Esophagus squamous epithelium (tissue), 5 donors: ENCODE measurements at regions not wholly inside any gene's neighbourhood (a gene's known extent, or its start where the extent isn't known, plus 50 kb on each side); places are given as distances from the start of the nearest gene placed in this dataset.

Experiments used
- DNase-seq: peaks from one replicate; lab custom pipeline; 2025; lab: John Stamatoyannopoulos, UW
- H3K27ac ChIP-seq, 4 donors: fragments of 200-600 bp; sonication (generic); one replicate each; pipeline ENCODE4 v1.5.1; 2016 to 2019; ENCODE audit warnings: mild to moderate bottlenecking in 1 of 4
- H3K27me3 ChIP-seq, 4 donors: fragments of 200-600 bp; sonication (generic); 1 replicate in 3 of 4; 2 replicates in 1 of 4; pipeline versions ENCODE4 v1.5.1 to v1.6.0; 2017 to 2021; ENCODE audit warnings: antibody characterized with exemption in 1 of 4
- H3K36me3 ChIP-seq, 3 donors: fragments of 200-600 bp; sonication (generic); one replicate each; pipeline ENCODE4 v1.5.1; 2016 to 2019
- H3K4me1 ChIP-seq, 3 donors: fragments of 200-600 bp; sonication (generic); one replicate each; pipeline ENCODE4 v1.5.1; 2017 to 2019
- H3K4me3 ChIP-seq, 4 donors: fragments of 200-600 bp; sonication (generic); 1 replicate in 3 of 4; 2 replicates in 1 of 4; pipeline ENCODE4 v1.5.1; 2016 to 2019; ENCODE audit warnings: mild to moderate bottlenecking in 2 of 4, moderate library complexity in 1 of 4
- H3K9me3 ChIP-seq, 3 donors: fragments of 200-600 bp; sonication (generic); one replicate each; pipeline ENCODE4 v1.5.1; 2016 to 2019
- POLR2A ChIP-seq, 4 donors: fragments of 450-650 bp; IDR thresholded peaks; one replicate each; pipeline ENCODE4 v1.6.1; 2017; ENCODE audit warnings: antibody characterized with exemption in 4 of 4, mild to moderate bottlenecking in 4 of 4, moderate library complexity in 3 of 4
- WGBS, 2 donors: methylation state at CpG; one replicate each; pipeline ENCODE4 v1.1.5; 2018; 5-methylcytosine and 5-hydroxymethylcytosine counted together
- intact Hi-C: fragments of 100-400 bp; cut with DNase I; formaldehyde crosslinking; loops from one replicate; pipeline ENCODE4 v1.15.0; 2022
- TF ChIP-seq, protein P1 (sequence below), 6 experiments: fragments of 450-650 bp in 4 of 6; fragments of 200-600 bp in 2 of 6; sonication (generic) in 2 of 6; IDR thresholded peaks; one replicate each; pipeline ENCODE4 v1.5.1; 2016 to 2019; ENCODE audit warnings: antibody characterized with exemption in 6 of 6, mild to moderate bottlenecking in 4 of 6, moderate library complexity in 4 of 6
- donor health status: DM: yes; HTN: yes; CAD: no.

GRCh38 chr7:152514771-152515105, 78.9 kb upstream of the KMT2C start:
- intact Hi-C loops, result no loop called here
- no peaks in the 10 kb centered on the region for H3K4me1 ChIP-seq
- DNase-seq, result no peak
- WGBS, 2 donors, result 93 to 100% methylated on average over 1 to 11 of the region's 14 CpGs
- H3K9me3 ChIP-seq, result peaks cover 0 to 10% (median 7%) of the 10 kb centered on the region in 3 donors
- no peaks in the 10 kb centered on the region for H3K36me3 ChIP-seq
- no peak overlapping the region for H3K27ac ChIP-seq
- H3K27me3 ChIP-seq, result no peaks in the 10 kb centered on the region
- no peak overlapping the region for H3K4me3 ChIP-seq
- no peak for TF ChIP-seq POLR2A (IDR thresholded peaks at IDR 0.05)
- TF ChIP-seq, protein P1, sequence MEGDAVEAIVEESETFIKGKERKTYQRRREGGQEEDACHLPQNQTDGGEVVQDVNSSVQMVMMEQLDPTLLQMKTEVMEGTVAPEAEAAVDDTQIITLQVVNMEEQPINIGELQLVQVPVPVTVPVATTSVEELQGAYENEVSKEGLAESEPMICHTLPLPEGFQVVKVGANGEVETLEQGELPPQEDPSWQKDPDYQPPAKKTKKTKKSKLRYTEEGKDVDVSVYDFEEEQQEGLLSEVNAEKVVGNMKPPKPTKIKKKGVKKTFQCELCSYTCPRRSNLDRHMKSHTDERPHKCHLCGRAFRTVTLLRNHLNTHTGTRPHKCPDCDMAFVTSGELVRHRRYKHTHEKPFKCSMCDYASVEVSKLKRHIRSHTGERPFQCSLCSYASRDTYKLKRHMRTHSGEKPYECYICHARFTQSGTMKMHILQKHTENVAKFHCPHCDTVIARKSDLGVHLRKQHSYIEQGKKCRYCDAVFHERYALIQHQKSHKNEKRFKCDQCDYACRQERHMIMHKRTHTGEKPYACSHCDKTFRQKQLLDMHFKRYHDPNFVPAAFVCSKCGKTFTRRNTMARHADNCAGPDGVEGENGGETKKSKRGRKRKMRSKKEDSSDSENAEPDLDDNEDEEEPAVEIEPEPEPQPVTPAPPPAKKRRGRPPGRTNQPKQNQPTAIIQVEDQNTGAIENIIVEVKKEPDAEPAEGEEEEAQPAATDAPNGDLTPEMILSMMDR (IDR thresholded peaks at IDR 0.05), result no peak

GRCh38 chr7:152513861-152514770, 78.3 kb upstream of the KMT2C start:
- Histone ChIP-seq H3K4me3 (no peak overlapping the region), H3K9me3 (peaks cover 0 to 3% (median under 1%) of the 10 kb centered on the region in 3 donors), H3K27me3 (no peaks in the 10 kb centered on the region), H3K36me3 (no peaks in the 10 kb centered on the region), H3K27ac (no peak overlapping the region), H3K4me1 (no peaks in the 10 kb centered on the region)
- TF ChIP-seq, protein P1 (IDR thresholded peaks at IDR 0.05), result no peak
- no peak for TF ChIP-seq POLR2A (IDR thresholded peaks at IDR 0.05)
- 56 to 68% methylated on average over 10 to 19 of the region's 20 CpGs for WGBS, 2 donors
- intact Hi-C loops, result no loop called here
- no peak for DNase-seq

DNA sequence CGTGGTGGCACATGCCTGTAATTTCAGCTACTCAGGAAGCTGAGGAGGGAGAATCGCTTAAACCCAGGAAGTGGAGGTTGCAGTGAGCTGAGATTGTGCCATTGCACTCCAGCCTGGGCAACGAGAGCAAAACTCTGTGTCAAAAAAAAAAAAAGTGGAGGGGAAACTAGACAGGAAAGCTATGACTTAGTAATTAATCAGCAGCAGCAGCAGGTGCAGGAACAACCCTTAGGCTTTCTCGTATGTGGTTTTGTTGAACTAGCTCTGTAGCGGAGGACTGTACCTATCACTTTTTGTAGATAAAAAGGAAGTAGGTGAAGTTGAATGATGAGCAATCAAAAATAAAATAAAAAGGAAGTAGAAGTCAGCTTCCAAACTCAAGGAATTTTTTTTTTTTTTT, 76.9 kb upstream of the KMT2C start:
- no peak for TF ChIP-seq POLR2A (IDR thresholded peaks at IDR 0.05)
- TF ChIP-seq, protein P1 (IDR thresholded peaks at IDR 0.05), result no peak
- intact Hi-C loops, result no loop called here
- Histone ChIP-seq H3K4me3 (no peak overlapping the region), H3K4me1 (no peaks in the 10 kb centered on the region), H3K27me3 (no peaks in the 10 kb centered on the region), H3K27ac (no peak overlapping the region), H3K9me3 (no peaks in the 10 kb centered on the region), H3K36me3 (no peaks in the 10 kb centered on the region)
- 19 to 36% methylated on average over 3 to 4 of the region's 5 CpGs for WGBS, 2 donors
- DNase-seq, result no peak

- intact Hi-C loops, result no loop called here
- no peak for DNase-seq
- 36 to 48% methylated on average over 5 of the region's 5 CpGs for WGBS, 2 donors
Observed at GRCh38 chr7:152511736-152512135, 75.9 kb upstream of the KMT2C start.

DNA sequence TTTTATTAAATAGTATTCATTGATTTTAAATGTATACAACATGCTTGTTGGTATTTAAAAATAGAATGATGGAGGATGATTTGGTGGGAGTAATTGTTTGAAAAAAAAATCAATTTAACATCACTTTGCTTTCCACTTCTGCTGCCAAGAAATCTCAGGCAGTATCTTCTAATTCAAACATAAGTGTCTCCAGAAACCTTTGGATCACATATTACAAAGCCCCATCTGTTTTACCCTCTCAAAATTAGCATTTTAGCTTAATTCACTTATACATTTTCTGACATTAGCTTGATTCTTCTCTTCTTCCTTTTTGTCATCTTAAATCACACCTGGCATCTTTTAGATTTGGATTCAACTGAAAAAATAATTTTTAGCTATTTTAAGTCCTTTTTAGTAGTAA, 72.9 kb upstream of the KMT2C start:
- Histone ChIP-seq H3K36me3 (no peaks in the 10 kb centered on the region), H3K4me3 (no peak overlapping the region), H3K4me1 (peaks cover 0 to 6% (median 0%) of the 10 kb centered on the region in 3 donors), H3K27me3 (no peaks in the 10 kb centered on the region), H3K9me3 (no peaks in the 10 kb centered on the region), H3K27ac (no peak overlapping the region)
- intact Hi-C loops, result no loop called here
- no peak for TF ChIP-seq POLR2A (IDR thresholded peaks at IDR 0.05)
- TF ChIP-seq, protein P1 (IDR thresholded peaks at IDR 0.05), result no peak
- no peak for DNase-seq

More at GRCh38 chr7:152511736-152512135, 75.9 kb upstream of the KMT2C start:
- TF ChIP-seq POLR2A (IDR thresholded peaks at IDR 0.05), result no peak
- TF ChIP-seq, protein P1 (IDR thresholded peaks at IDR 0.05), result no peak
- H3K27ac ChIP-seq, result no peak overlapping the region
- no peak overlapping the region for H3K4me3 ChIP-seq
- H3K4me1 ChIP-seq, result no peaks in the 10 kb centered on the region
- H3K36me3 ChIP-seq, result no peaks in the 10 kb centered on the region
- H3K9me3 ChIP-seq, result no peaks in the 10 kb centered on the region
- H3K27me3 ChIP-seq, result no peaks in the 10 kb centered on the region
